LoVo (cell line): ENCODE measurements at regions not wholly inside any gene's neighbourhood (a gene's known extent, or its start where the extent isn't known, plus 50 kb on each side); places are given as distances from the start of the nearest gene placed in this dataset.
A peak's percentile ranks its signal among the peaks of the same experiment; 100 is the strongest.

Experiments used
- DNase-seq: peaks from one replicate; pipeline ENCODE4 v3.0.0-alpha.2; 2016; ENCODE audit warnings: low spot score

DNA sequence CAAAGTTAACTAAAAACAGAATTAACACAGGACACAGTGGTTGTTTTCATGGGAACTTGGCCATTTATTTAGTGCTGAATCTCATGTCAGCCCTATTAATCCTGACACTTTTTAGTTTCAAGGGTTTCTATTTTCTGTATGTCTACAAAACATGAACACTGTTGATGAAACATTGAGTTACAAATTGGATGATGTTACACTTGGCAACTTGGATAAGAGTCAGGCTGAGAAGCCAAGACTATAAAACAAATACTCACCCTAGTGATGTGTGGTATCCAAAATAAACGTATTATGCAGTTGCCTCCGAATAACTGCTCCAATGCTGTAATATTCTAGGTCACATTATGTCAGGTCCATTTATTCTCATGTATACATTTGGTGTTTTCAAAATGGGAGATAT, 349.6 kb downstream of the ZIC1 start:
- DNase-seq: no peak

GRCh38 chr3:147760085-147760484, 350.9 kb downstream of the ZIC1 start:
- DNase-seq: no peak

DNA sequence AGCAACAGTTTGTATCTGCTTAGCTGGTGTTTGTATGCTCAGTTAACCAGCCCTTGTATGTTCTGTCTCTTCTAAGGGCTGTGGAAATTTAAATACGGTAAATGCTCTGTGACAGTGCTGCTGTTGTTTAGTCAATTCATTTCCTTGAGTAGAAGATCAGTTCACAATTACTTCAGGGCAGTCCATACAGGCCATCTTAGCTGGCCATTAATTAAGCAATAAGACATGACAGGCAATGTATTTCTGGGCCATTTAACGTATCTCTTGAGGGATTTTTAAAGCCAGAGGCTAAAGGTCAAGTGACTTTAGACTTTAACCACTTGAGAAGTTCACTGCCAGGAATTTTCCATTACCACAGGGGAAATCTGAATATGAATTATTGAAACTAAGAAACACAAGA, 351.8 kb downstream of the ZIC1 start:
- DNase-seq: no peak

- DNase-seq: no peak
Measured at GRCh38 chr3:147773116-147773630, 364.0 kb downstream of the ZIC1 start.

GRCh38 chr3:147775411-147775810, 366.2 kb downstream of the ZIC1 start:
- DNase-seq: no peak

DNA sequence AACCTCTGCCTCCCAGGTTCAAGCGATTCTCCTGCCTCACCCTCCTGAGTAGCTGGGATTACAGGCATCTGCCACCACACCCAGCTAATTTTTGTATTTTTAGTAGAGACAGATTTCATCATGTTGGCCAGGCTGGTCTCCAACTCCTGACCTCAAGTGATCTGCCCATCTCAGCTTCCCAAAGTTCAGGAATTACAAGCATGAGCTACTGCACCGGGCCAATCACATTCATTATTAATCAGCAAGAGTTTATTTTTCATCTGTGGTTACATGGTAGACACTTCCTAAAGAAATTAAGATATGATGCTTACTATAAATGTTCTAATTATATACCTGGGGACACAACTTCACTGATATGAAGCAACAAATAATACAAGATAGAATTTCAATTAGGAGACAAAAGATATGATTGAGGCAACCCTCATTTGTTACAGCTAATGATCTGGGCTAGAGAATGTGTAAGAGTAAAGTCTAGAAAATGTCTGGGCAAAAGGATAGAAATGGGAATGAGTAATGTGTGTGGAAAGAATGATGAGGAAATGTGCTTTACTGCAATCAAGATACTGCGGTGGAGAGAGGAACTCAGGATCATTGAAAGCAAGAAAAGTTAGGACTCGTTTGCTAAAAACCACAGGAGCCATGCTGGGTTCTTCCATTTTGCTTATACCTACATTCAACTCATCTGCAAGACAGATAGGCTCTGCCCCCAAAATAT, 366.8 kb downstream of the ZIC1 start:
- no peak for DNase-seq

DNA sequence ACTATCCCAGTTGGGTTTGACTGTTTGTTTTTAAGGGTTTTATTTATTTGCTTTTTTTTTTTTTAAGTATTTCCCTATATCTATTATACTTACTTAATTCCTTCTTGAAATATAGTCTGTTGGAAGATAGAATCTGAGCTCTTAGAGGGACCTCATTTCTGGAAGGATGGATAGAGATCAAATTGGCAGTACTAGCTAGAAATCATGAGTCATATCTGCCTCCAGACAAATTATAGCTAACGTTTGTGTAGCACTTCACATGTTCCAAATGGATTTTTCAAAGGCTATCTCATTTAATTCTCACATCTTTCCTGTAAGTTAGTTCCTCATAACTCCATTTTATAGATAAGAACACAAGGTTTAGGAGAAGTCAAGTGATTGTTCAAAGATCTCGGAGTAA, 384.7 kb downstream of the ZIC1 start:
- DNase-seq: no peak

DNA sequence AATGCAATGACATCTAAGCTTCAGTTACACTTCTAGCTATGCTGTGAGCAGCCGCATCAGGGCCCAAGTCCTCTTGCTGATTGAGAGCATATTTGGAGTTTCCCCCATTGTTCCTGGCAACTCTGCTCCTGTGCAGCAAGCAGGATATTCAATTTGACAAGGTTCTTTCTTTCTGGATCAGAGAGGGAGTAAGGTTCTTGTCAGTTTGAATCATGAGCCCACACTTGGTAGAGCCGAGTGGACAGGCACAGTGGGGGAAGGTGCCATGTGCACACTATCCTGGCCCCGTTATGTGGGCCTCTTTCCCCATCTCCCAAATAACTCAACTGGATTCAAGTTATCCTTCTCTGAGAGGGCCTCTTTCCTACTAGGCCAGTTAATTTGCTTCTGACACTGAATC, 385.4 kb downstream of the ZIC1 start:
- DNase-seq: no peak

- DNase-seq: no peak
Measured at GRCh38 chr3:147795418-147795817, 386.3 kb downstream of the ZIC1 start.

GRCh38 chr3:147797095-147797494, 387.9 kb downstream of the ZIC1 start:
- no peak for DNase-seq

DNA sequence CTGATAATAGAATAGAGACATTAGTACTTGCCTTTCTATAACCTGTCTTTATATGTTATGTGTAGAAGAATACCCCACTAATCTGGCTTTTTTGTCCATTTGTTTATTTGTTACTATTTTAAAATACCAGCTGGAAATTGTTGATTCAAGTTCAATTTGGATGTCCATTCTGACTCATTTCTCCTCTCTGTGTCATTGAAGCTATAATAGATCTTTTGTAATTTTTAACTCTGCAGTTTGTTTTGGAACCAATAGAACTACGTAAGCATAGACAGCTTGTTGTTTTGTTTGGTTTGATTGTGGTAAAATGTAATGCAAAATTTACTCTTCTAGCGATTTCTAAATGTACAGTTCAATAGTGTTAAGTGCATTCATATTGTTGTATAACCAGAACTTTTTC, 390.4 kb downstream of the ZIC1 start:
- DNase-seq: no peak

GRCh38 chr3:147807776-147808175, 398.6 kb downstream of the ZIC1 start:
- no peak for DNase-seq

- no peak for DNase-seq
Measured at GRCh38 chr3:147809206-147809605, 400.0 kb downstream of the ZIC1 start.

DNA sequence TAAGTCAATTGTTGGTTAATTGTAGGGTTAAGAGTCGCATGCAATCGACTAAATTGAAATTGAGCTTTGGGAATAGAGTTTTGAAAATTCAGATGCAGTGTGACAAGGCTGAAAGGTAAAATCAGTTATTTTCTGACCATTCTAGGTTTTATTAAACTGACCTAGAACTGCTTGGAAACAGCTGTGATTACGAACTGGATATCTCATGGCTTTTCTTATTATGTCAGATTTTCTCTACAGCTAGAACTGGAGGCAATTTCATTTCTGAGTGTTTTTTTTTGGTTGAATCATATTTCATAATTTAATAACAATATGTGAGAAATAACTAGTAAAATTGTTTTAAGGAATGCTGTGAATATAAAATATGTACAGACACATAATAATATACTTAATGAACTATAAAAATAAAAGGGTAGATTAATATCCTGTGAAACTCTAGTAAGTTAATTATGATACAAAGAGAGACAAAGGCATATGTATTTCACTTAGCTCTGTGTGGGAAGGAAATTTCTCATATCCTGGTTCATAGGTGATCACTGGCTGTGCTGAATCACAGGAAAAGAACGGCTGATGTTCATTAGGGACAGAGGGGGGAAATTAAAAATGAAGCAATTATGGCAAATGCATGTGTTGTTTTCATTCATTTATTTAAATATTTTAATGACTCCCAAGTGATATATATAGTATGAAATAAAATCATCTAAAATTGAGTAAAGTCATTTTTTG, 403.2 kb downstream of the ZIC1 start:
- DNase-seq: no peak

DNA sequence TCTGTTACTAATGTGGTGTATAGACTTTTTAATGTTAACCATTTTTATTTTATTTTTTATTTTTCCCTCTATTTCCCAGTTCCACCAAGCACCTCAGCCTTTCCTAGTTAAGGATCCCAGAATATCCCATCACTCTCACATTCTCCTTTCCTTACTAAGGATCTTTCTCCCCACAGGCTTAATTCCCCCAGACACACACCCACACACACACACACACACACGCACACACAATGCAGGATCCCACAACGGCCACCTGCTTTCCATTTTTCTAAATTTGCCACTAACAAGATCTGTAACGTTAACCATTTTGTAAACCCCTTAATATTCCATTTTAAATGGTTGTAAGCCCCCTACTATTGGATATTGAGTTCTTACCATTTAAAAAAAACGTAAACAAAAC, 404.1 kb downstream of the ZIC1 start:
- DNase-seq: no peak

DNA sequence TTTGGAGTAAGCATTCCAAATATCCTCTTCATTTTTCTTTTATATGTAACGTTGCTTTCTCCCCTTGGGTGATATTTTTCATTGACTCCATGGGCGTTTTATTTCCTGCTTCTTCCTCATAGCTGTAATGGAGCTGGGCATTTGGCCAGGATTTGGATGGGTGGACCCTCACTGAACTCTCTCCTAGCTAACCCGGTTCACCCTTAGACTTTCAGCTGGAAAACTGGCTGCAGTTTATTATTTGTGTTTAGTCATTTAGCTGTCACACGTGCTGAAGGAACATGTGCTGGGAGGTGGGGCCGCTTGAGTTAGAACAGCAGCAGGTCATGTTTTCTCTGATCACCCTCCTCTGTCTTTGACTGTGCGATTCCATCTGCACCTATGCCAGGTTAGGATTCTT, 407.6 kb downstream of the ZIC1 start:
- DNase-seq: peak; percentile 27

GRCh38 chr3:147832611-147833010, 423.4 kb downstream of the ZIC1 start:
- DNase-seq: no peak

DNA sequence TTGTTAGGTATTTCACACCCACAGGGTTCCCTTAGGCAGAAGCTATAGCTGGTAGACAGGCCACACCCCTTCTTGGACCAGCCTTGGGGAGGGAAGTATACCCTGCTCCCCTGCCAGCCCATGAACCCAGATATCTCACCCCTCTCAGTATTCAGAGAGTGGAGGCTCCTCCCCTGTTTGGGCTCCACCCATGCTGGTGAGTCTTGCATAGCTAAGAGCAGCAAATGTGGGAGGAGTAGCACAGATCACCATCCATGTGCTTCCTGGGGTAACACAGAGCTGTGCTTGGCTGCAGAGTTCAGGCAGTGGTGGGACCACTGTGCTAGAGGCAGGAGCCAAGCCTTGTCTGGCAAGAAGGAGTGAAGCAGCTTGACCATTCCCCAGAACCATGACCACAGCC, 427.2 kb downstream of the ZIC1 start:
- DNase-seq: no peak

DNA sequence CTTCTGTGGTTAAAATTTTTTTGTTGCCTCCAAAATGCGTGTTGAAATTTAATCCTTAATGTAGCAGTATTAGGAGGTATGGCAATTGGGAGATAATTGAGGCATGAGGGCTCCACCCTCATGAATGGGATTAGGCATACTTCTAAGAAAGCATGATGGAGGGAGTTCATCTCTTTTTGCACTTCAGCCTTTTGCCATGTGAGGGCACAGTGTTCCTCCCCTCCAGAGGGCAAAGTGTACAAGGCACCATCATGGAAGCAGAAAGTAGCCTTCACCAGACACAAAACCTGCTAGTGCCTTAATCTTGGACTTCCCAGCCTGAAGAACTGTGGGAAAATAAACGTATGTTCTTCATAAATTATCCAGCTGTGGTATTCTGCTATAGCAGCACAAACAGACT, 429.5 kb downstream of the ZIC1 start:
- DNase-seq: no peak

GRCh38 chr3:147843331-147843730, 434.2 kb downstream of the ZIC1 start:
- no peak for DNase-seq

DNA sequence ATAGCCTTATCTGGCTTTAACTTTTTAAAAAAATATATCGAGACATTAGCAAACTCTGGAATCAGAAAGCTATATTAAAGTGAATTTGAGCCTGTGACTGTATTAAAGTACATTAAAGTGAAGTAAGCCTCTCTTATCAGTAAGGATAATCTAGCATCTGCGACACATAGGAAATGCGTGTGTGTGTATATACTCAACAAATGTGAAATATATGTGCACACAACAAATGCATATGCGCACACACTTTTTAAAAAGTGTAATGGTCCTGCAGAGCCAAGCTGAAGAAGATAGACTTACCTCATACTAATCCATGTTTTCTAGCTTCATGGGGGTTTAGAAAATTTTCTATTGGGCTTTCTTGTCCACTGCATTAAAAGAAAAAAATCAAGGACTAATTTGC, 437.1 kb downstream of the ZIC1 start:
- no peak for DNase-seq

GRCh38 chr3:147846854-147847478, 437.8 kb downstream of the ZIC1 start:
- no peak for DNase-seq

GRCh38 chr3:147851062-147851461, 441.9 kb downstream of the ZIC1 start:
- DNase-seq: no peak
